ENCODE measurements at regions not wholly inside any gene's neighbourhood (a gene's known extent, or its start where the extent isn't known, plus 50 kb on each side); places are given as distances from the start of the nearest gene placed in this dataset.

DNA sequence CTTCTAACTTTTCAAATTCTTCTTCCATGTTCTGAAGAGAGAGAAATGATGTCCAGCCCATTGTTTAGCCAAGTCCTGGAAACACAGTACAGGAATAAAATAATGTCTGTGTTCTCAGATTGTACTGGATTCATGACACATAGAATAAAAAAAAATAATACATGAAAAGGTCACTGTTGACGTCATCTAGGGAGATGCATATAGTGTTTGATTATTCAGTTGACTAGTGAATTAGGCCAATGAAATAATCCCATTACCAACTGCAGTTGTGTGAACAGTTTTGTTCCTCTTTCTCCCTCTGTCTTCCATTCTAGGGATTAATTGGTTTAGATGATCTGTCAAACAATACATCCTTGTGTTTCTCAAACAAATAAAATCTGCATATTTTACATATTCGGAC is 222.8 kb downstream of the ALDH8A1 start:
- peaks cover 0 to 5% (median 0%) of the 10 kb centered on the region in 4 donors for H3K4me1 ChIP-seq
- ATAC-seq (no peak), DNase-seq (no peak)
- intact Hi-C loops (cut with DNase I), result no loop called here
- no peak overlapping the region for H3K27ac ChIP-seq
- no peaks in the 10 kb centered on the region for H3K9me3 ChIP-seq
- no peaks in the 10 kb centered on the region for H3K27me3 ChIP-seq
- H3K36me3 ChIP-seq, result no peaks in the 10 kb centered on the region
- WGBS (ENCODE audit: insufficient coverage, low coverage, low lambda C conversion rate, missing lambda C conversion rate), result 70% methylated on average over 2 of the region's 2 CpGs
- no peak overlapping the region for H3K4me3 ChIP-seq
- no peak for TF ChIP-seq POLR2A (IDR thresholded peaks at IDR 0.05)
- TF ChIP-seq, protein P1, sequence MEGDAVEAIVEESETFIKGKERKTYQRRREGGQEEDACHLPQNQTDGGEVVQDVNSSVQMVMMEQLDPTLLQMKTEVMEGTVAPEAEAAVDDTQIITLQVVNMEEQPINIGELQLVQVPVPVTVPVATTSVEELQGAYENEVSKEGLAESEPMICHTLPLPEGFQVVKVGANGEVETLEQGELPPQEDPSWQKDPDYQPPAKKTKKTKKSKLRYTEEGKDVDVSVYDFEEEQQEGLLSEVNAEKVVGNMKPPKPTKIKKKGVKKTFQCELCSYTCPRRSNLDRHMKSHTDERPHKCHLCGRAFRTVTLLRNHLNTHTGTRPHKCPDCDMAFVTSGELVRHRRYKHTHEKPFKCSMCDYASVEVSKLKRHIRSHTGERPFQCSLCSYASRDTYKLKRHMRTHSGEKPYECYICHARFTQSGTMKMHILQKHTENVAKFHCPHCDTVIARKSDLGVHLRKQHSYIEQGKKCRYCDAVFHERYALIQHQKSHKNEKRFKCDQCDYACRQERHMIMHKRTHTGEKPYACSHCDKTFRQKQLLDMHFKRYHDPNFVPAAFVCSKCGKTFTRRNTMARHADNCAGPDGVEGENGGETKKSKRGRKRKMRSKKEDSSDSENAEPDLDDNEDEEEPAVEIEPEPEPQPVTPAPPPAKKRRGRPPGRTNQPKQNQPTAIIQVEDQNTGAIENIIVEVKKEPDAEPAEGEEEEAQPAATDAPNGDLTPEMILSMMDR (IDR thresholded peaks at IDR 0.05), result no peak

GRCh38 chr6:134725590-134725989 is 224.3 kb downstream of the ALDH8A1 start:
- H3K4me3 ChIP-seq, result no peak overlapping the region
- no peak for ATAC-seq
- no peak overlapping the region for H3K27ac ChIP-seq
- H3K9me3 ChIP-seq, result no peaks in the 10 kb centered on the region
- no peak for TF ChIP-seq POLR2A (IDR thresholded peaks at IDR 0.05)
- TF ChIP-seq, protein P1 (IDR thresholded peaks at IDR 0.05), result no peak
- intact Hi-C loops (cut with DNase I), result no loop called here
- WGBS (ENCODE audit: insufficient coverage, low coverage, low lambda C conversion rate, missing lambda C conversion rate), result 75% methylated on average over 1 of the region's 1 CpG
- no peaks in the 10 kb centered on the region for H3K36me3 ChIP-seq
- H3K27me3 ChIP-seq, result no peaks in the 10 kb centered on the region
- peaks cover 0 to 5% (median 0%) of the 10 kb centered on the region in 4 donors for H3K4me1 ChIP-seq
- DNase-seq, result no peak

GRCh38 chr6:134724771-134725340 is 225.0 kb downstream of the ALDH8A1 start:
- H3K36me3 ChIP-seq, result no peaks in the 10 kb centered on the region
- H3K9me3 ChIP-seq, result no peaks in the 10 kb centered on the region
- no peak overlapping the region for H3K4me3 ChIP-seq
- intact Hi-C loops (cut with DNase I), result no loop called here
- WGBS (ENCODE audit: insufficient coverage, low coverage, low lambda C conversion rate, missing lambda C conversion rate), result 27% methylated on average over 8 of the region's 8 CpGs
- H3K4me1 ChIP-seq, result peaks cover 0 to 5% (median 0%) of the 10 kb centered on the region in 4 donors
- ATAC-seq, result peak; percentile 61 to 79 (median 76)
- no peaks in the 10 kb centered on the region for H3K27me3 ChIP-seq
- no peak for TF ChIP-seq POLR2A (IDR thresholded peaks at IDR 0.05)
- TF ChIP-seq, protein P1 (IDR thresholded peaks at IDR 0.05), result no peak
- DNase-seq, result no peak
- H3K27ac ChIP-seq, result no peak overlapping the region

DNA sequence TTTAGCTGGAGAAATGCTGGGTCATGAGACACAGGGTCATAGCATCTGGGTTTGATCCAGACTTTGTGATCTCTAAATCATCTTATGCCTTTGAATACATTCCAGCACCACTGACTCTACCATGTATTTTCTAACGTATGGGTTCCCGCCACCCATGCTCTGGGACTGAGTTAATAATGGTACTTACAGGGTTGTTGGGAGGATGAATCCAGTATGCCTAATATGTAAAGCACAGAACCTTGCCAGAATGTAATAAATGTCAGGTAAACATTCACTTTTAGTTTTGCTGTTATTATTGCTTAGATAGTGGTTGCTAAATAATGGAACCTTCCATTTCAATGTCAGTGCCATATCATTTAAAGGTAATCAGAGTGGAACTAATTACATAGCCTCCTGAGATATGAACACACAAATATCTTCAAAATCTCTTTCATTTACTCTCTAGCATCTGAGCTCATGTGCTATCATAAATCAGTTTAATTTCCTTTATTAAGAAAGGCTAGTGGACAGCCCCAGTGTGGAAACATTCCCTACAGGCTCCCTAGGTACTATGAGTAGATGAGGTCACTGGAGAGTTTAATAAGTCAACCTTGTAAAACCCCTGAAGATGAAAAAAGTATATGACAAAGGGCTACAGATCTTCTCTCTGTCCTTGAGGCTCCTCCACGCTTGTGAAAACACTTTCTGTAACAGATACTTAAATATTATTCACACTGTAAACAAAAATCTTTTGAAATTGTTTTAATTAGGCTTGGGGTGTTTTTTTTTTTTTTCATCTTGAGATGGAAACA is 226.6 kb downstream of the ALDH8A1 start:
- Histone ChIP-seq H3K27me3 (no peaks in the 10 kb centered on the region), H3K4me1 (peaks cover 0 to 5% (median 0%) of the 10 kb centered on the region in 4 donors), H3K4me3 (no peak overlapping the region), H3K27ac (no peak overlapping the region), H3K36me3 (no peaks in the 10 kb centered on the region), H3K9me3 (no peaks in the 10 kb centered on the region)
- intact Hi-C loops (cut with DNase I), result no loop called here
- DNase-seq (no peak), ATAC-seq (no peak)
- TF ChIP-seq, protein P1 (IDR thresholded peaks at IDR 0.05), result no peak
- no peak for TF ChIP-seq POLR2A (IDR thresholded peaks at IDR 0.05)
- WGBS (ENCODE audit: insufficient coverage, low coverage, low lambda C conversion rate, missing lambda C conversion rate), result 72% methylated on average over 3 of the region's 3 CpGs

Measured in right lobe of liver (tissue), 6 donors.